GM12878 (cell line): ENCODE measurements at regions not wholly inside any gene's neighbourhood (a gene's known extent, or its start where the extent isn't known, plus 50 kb on each side); places are given as distances from the start of the nearest gene placed in this dataset.

Experiments
- ATAC-seq: fragments of 200-7000 bp; cut with Tn5 transposase; 3 replicates; pipeline ENCODE4 v1.9.1; 2020; ENCODE audit warnings: mild to moderate bottlenecking, moderate library complexity
- BruUV-seq: library from RNA; stranded (reverse); fragments of 400-500 nt; replicated peaks from 2 replicates; lab custom pipeline; 2021; lab: Mats Ljungman, UMichigan
- CTCF ChIA-PET: fragments of 300-600 bp; sonication (Branson Sonifier 250); formaldehyde crosslinking; extraction: SDS; loops from one replicate; lab custom pipeline; 2021; ENCODE audit warnings: inconsistent platforms; lab: Yijun Ruan, JAX
- POLR2A ChIA-PET: fragments of 350-600 bp; formaldehyde crosslinking; extraction: SDS; loops from one replicate; lab custom pipeline; 2021; ENCODE audit warnings: inconsistent platforms; lab: Charles Lee
- RAD21 ChIA-PET: fragments of 300-600 bp; sonication (Branson Sonifier 250); formaldehyde crosslinking; loops from one replicate; lab custom pipeline; 2023; ENCODE audit warnings: antibody characterized with exemption; ENCODE audit not compliant: unreplicated experiment; lab: Charles Lee
- SMC1A ChIA-PET: fragments of 300-600 bp; sonication (Branson Sonifier 250); formaldehyde crosslinking; loops from one replicate; lab custom pipeline; 2023; ENCODE audit not compliant: unreplicated experiment, uncharacterized antibody; lab: Charles Lee
- DNase-seq: peaks from one replicate; pipeline ENCODE4 v3.0.0-alpha.2; 2011; ENCODE audit warnings: low read depth, low spot score
- FAIRE-seq: peaks from 3 replicates; lab custom pipeline; 2011; peaks lifted over from hg19 to GRCh38; lab: Jason Lieb, UNC
- H2AFZ ChIP-seq: 2 replicates; pipeline ENCODE4 v1.6.0; 2011; ENCODE audit warnings: low read depth, low read length, control low read depth; ENCODE audit not compliant: control insufficient read depth
- H3K27ac ChIP-seq: 2 replicates; pipeline ENCODE4 v1.5.1; 2011; ENCODE audit warnings: control low read depth; ENCODE audit not compliant: control insufficient read depth, insufficient read depth
- H3K27me3 ChIP-seq, 2 experiments: replicated peaks in 1 of 2; 2 replicates each; pipeline versions ENCODE4 v1.6.0 to v1.6.1; 2011; ENCODE audit warnings: low read length in 1 of 2; ENCODE audit not compliant: control insufficient read depth in 2 of 2, insufficient read depth in 2 of 2
- H3K36me3 ChIP-seq, 2 experiments: 2 replicates each; pipeline ENCODE4 v1.5.1; 2011; ENCODE audit warnings: low read length in 1 of 2; ENCODE audit not compliant: control insufficient read depth in 2 of 2, insufficient read depth in 2 of 2
- H3K4me1 ChIP-seq: 2 replicates; pipeline ENCODE4 v1.6.1; 2011; ENCODE audit warnings: mild to moderate bottlenecking, low read length, moderate library complexity, mixed read lengths; ENCODE audit not compliant: control insufficient read depth, insufficient read depth
- H3K4me2 ChIP-seq: 2 replicates; pipeline ENCODE4 v1.6.0; 2011; ENCODE audit warnings: control low read depth; ENCODE audit not compliant: control insufficient read depth, insufficient read depth
- H3K4me3 ChIP-seq: fragments of 200-600 bp; sonication (generic); 2 replicates; pipeline ENCODE4 v1.5.1; 2016
- H3K79me2 ChIP-seq: 2 replicates; pipeline ENCODE4 v1.6.0; 2011; ENCODE audit warnings: low read length; ENCODE audit not compliant: control insufficient read depth, insufficient read depth
- H3K9ac ChIP-seq: 2 replicates; pipeline ENCODE4 v1.8.0; 2011; ENCODE audit warnings: low read length, control low read depth, mixed read lengths; ENCODE audit not compliant: control insufficient read depth, insufficient read depth
- H3K9me3 ChIP-seq: replicated peaks from 3 replicates; pipeline ENCODE4 v1.5.1; 2011; ENCODE audit warnings: mild to moderate bottlenecking, low read length; ENCODE audit not compliant: control insufficient read depth, insufficient read depth
- H4K20me1 ChIP-seq: 2 replicates; pipeline ENCODE4 v1.6.0; 2011; ENCODE audit not compliant: control insufficient read depth, insufficient read depth
- BHLHE40 ChIP-seq, 2 experiments: fragments of 450-650 bp in 1 of 2; IDR thresholded peaks; 2 replicates each; pipeline ENCODE4 v1.6.1; 2011 to 2017; ENCODE audit warnings: low read depth in 2 of 2, borderline replicate concordance in 1 of 2, improper control_type of control experiment in 1 of 2, low read length in 1 of 2, mild to moderate bottlenecking in 1 of 2
- CBX5 ChIP-seq: sonication (generic); IDR thresholded peaks from 2 replicates; pipeline ENCODE4 v1.6.1; 2016; ENCODE audit warnings: low read depth, moderate library complexity, mild to moderate bottlenecking, inconsistent platforms
- FOXK2 ChIP-seq: fragments of 450-650 bp; IDR thresholded peaks from 2 replicates; pipeline ENCODE4 v1.6.1; 2017; ENCODE audit warnings: mild to moderate bottlenecking, moderate library complexity
- FOXM1 ChIP-seq: IDR thresholded peaks from 2 replicates; pipeline ENCODE4 v1.6.1; 2012; ENCODE audit warnings: low read depth, mild to moderate bottlenecking, inconsistent platforms, low read length, moderate library complexity
- MEF2B ChIP-seq: fragments of 450-650 bp; IDR thresholded peaks from 2 replicates; pipeline ENCODE4 v1.6.1; 2018; ENCODE audit warnings: mild to moderate bottlenecking, moderate library complexity; ENCODE audit not compliant: partially characterized antibody, poor library complexity, severe bottlenecking
- MYC ChIP-seq: IDR thresholded peaks from 2 replicates; pipeline ENCODE4 v1.6.1; 2011; ENCODE audit warnings: mild to moderate bottlenecking, low read length, moderate library complexity, inconsistent platforms; ENCODE audit not compliant: insufficient read depth, insufficient replicate concordance, insufficient read length, severe bottlenecking
- NBN ChIP-seq: fragments of 450-650 bp; IDR thresholded peaks from 2 replicates; pipeline ENCODE4 v1.6.1; 2016
- PML ChIP-seq: IDR thresholded peaks from 2 replicates; pipeline ENCODE4 v1.6.1; 2012; ENCODE audit warnings: low read length, inconsistent platforms
- POLR2AphosphoS5 ChIP-seq: IDR thresholded peaks from 2 replicates; pipeline ENCODE4 v1.6.1; 2011; ENCODE audit warnings: mild to moderate bottlenecking, low read length, inconsistent platforms
- PRDM15 ChIP-seq: fragments of 450-650 bp; formaldehyde crosslinking; IDR thresholded peaks from 2 replicates; pipeline ENCODE4 v1.4.0; 2020; ENCODE audit warnings: mild to moderate bottlenecking, moderate library complexity
- SMAD5 ChIP-seq: IDR thresholded peaks from 2 replicates; pipeline ENCODE4 v1.6.1; 2016; ENCODE audit warnings: antibody characterized with exemption, low read depth
- SMARCA5 ChIP-seq: fragments of 450-650 bp; IDR thresholded peaks from 2 replicates; pipeline ENCODE4 v1.6.1; 2017; ENCODE audit warnings: mild to moderate bottlenecking
- SPI1 ChIP-seq: IDR thresholded peaks from 2 replicates; pipeline ENCODE4 v1.6.1; 2011; ENCODE audit warnings: low read depth, mild to moderate bottlenecking, low read length, moderate library complexity, borderline replicate concordance; ENCODE audit not compliant: insufficient read depth
- ZBED1 ChIP-seq: IDR thresholded peaks from 2 replicates; pipeline ENCODE4 v1.6.1; 2016; ENCODE audit warnings: borderline replicate concordance
- ZNF207 ChIP-seq: fragments of 450-650 bp; IDR thresholded peaks from 2 replicates; pipeline ENCODE4 v1.6.1; 2014; ENCODE audit warnings: antibody characterized with exemption, mild to moderate bottlenecking, borderline replicate concordance
- WGBS: methylation state at CpG from one replicate; pipeline ENCODE4 v1.1.6; 2016; ENCODE audit warnings: low lambda C conversion rate; ENCODE audit not compliant: insufficient replicate concordance, insufficient coverage; ENCODE audit errors: missing lambda C conversion rate; 5-methylcytosine and 5-hydroxymethylcytosine counted together
- in situ Hi-C: fragments of 300-500 bp; cut with MboI; formaldehyde crosslinking; loops from 9 replicates; pipeline ENCODE4 v1.14.3; 2018; ENCODE audit warnings: mixed read lengths
- intact Hi-C: fragments of 100-400 bp; cut with micrococcal nuclease; formaldehyde crosslinking; loops from one replicate; pipeline ENCODE4 v1.14.2; 2022; ENCODE audit not compliant: unreplicated experiment

- ChIA-PET SMC1A (no interaction called here), CTCF (no interaction called here), POLR2A (no interaction called here), RAD21 (no interaction called here)
- H4K20me1 ChIP-seq: no peaks in the 10 kb centered on the region
- no peak overlapping the region for H3K4me2 ChIP-seq
- no peaks in the 10 kb centered on the region for H3K9me3 ChIP-seq
- H2AFZ ChIP-seq: no peak overlapping the region
- no peaks in the 10 kb centered on the region for H3K36me3 ChIP-seq
- H3K79me2 ChIP-seq: no peaks in the 10 kb centered on the region
- ATAC-seq: no peak
- in situ Hi-C loops (no loop called here), intact Hi-C loops (no loop called here)
- no peak for DNase-seq
- no peak overlapping the region for H3K27ac ChIP-seq
- H3K9ac ChIP-seq: no peak overlapping the region
- no peaks in the 10 kb centered on the region for H3K4me1 ChIP-seq
- BruUV-seq: no TSS peak
- WGBS: 10% methylated on average over 3 of the region's 3 CpGs
- FAIRE-seq: no peak
- no peak overlapping the region for H3K4me3 ChIP-seq
- TF ChIP-seq SMAD5 (no peak), ZNF207 (no peak), FOXK2 (no peak), ZBED1 (no peak), BHLHE40 (IDR thresholded peaks at IDR 0.05; ENCODE audit: borderline replicate concordance in 1 of 2, low read depth in 2 of 2, low read length in 1 of 2) (no peak), FOXM1 (no peak), PML (no peak), CBX5 (no peak)
- TF ChIP-seq, all 136 proteins: peak for 0
- H3K27me3 ChIP-seq: no peaks in the 10 kb centered on the region
Measured at GRCh38 chr13:55073000-55073399, 2044.4 kb downstream of the OLFM4 start.

- Histone ChIP-seq H3K4me3 (no peak overlapping the region), H2AFZ (no peak overlapping the region), H4K20me1 (no peaks in the 10 kb centered on the region), H3K9ac (no peak overlapping the region), H3K4me1 (no peaks in the 10 kb centered on the region), H3K79me2 (no peaks in the 10 kb centered on the region), H3K36me3 (no peaks in the 10 kb centered on the region), H3K27me3 (no peaks in the 10 kb centered on the region), H3K27ac (no peak overlapping the region), H3K4me2 (no peak overlapping the region), H3K9me3 (no peaks in the 10 kb centered on the region)
- no peak for ATAC-seq
- POLR2A ChIA-PET: no interaction called here
- no peak for DNase-seq
- CTCF ChIA-PET: no interaction called here
- intact Hi-C loops: no loop called here
- BruUV-seq: no TSS peak
- WGBS: 16% methylated on average over 5 of the region's 5 CpGs
- RAD21 ChIA-PET: no interaction called here
- SMC1A ChIA-PET: no interaction called here
- in situ Hi-C loops: no loop called here
- FAIRE-seq: no peak
- TF ChIP-seq NBN (no peak), POLR2AphosphoS5 (no peak), MYC (no peak), SMARCA5 (no peak), SPI1 (no peak), PRDM15 (CRISPR knock-in tag) (no peak), MEF2B (no peak)
Measured at GRCh38 chr13:55084630-55085029, 2056.0 kb downstream of the OLFM4 start.
